HG03159 (cell line): ENCODE measurements at regions not wholly inside any gene's neighbourhood (a gene's known extent, or its start where the extent isn't known, plus 50 kb on each side); places are given as distances from the start of the nearest gene placed in this dataset.

Experiments used
- ATAC-seq: cut with Tn5 transposase; IDR thresholded peaks from one replicate; pipeline ENCODE4 v1.9.1; 2021; ENCODE audit warnings: mild to moderate bottlenecking, moderate library complexity; ENCODE audit not compliant: unreplicated experiment

GRCh38 chr10:35726846-35727245, 84.8 kb upstream of the FZD8 start:
- ATAC-seq = no peak

GRCh38 chr10:35723992-35724391, 81.9 kb upstream of the FZD8 start:
- no peak for ATAC-seq

- ATAC-seq = no peak
Measured at GRCh38 chr10:35723059-35723458, 81.0 kb upstream of the FZD8 start.

- ATAC-seq = no peak
Measured at GRCh38 chr10:35722636-35723035, 80.5 kb upstream of the FZD8 start.

- no peak for ATAC-seq
Measured at GRCh38 chr10:35722226-35722625, 80.1 kb upstream of the FZD8 start.

- ATAC-seq = no peak
Measured at GRCh38 chr10:35720366-35720765, 78.3 kb upstream of the FZD8 start.

GRCh38 chr10:35716776-35717175, 74.7 kb upstream of the FZD8 start:
- no peak for ATAC-seq

GRCh38 chr10:35712486-35712885, 70.4 kb upstream of the FZD8 start:
- no peak for ATAC-seq

GRCh38 chr10:35711615-35712411, 69.7 kb upstream of the FZD8 start:
- ATAC-seq = no peak

GRCh38 chr10:35707642-35708425, 65.7 kb upstream of the FZD8 start:
- ATAC-seq = no peak

GRCh38 chr10:35706959-35707358, 64.9 kb upstream of the FZD8 start:
- no peak for ATAC-seq

- ATAC-seq = no peak
Measured at GRCh38 chr10:35705671-35706070, 63.6 kb upstream of the FZD8 start.

- no peak for ATAC-seq
Measured at GRCh38 chr10:35705051-35705450, 63.0 kb upstream of the FZD8 start.

GRCh38 chr10:35704401-35704800, 62.3 kb upstream of the FZD8 start:
- no peak for ATAC-seq

- ATAC-seq = no peak
Measured at GRCh38 chr10:35700487-35700882, 58.4 kb upstream of the FZD8 start.

GRCh38 chr10:35699848-35700486, 57.9 kb upstream of the FZD8 start:
- no peak for ATAC-seq

GRCh38 chr10:35696392-35697287, 54.5 kb upstream of the FZD8 start:
- ATAC-seq = no peak

- ATAC-seq = no peak
Measured at GRCh38 chr10:35693800-35694199, 51.7 kb upstream of the FZD8 start.
